Head of caudate nucleus (tissue), 42 donors: ENCODE measurements at regions not wholly inside any gene's neighbourhood (a gene's known extent, or its start where the extent isn't known, plus 50 kb on each side); places are given as distances from the start of the nearest gene placed in this dataset.

Experiments
- DNase-seq, 42 donors: peaks; one replicate each; pipeline versions ENCODE4 v3.0.0 to v3.0.0-alpha.2; 2020 to 2021; ENCODE audit warnings: mixed read lengths in 7 of 42
- intact Hi-C: fragments of 100-400 bp; cut with DNase I; formaldehyde crosslinking; loops from one replicate; pipeline ENCODE4 v1.15.0; 2022

DNA sequence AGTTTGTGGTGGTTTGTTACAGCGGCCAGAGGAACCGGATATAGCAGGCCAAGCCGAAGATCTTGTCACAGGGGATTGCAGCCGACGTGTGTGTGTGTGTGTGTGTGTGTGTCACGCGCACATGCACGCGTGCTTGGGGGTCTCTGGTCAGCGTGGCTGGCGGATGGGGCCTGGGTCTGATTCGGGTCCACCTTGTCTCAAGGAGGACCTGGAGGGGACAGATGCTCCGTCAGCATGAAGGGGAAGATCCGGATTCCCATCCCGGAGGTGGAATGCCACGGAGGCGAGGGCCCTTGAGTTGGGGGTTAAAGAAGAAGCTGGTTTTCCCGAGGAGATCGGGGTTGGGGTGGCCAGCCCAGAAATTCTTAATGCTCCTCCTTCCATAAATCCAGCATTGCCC is 1237.8 kb downstream of the BRD1 start:
- intact Hi-C loops = no loop called here
- DNase-seq = peak in 1 of 42 donors; percentile 27

DNA sequence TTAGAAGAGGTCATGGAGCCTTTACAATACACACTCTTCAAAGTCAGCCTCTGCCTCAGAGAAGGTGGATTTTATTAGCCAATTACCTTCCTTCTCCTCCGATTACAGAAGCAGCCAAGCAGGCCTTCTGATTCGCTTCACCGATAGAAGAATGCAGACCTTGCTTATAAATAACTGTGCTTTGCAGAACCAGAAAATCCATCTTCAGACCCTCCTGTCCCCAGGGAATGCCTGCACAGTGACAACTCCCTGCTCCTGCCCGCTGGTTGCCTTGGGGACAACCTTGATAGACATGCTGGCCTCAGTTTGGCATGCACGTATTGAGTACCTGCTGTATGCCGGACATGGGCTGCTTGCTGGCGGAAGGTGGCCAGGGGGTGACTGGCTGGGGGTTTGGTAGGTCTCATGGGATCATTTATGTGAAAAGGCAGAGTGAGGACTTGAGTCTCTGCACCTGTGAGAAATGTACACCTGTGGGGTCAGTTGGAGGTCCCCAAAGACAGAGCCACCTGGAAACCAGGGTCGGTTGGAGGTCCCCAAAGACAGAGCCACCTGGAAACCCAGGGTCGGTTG is 1238.7 kb downstream of the BRD1 start:
- intact Hi-C loops = no loop called here
- no peak for DNase-seq

DNA sequence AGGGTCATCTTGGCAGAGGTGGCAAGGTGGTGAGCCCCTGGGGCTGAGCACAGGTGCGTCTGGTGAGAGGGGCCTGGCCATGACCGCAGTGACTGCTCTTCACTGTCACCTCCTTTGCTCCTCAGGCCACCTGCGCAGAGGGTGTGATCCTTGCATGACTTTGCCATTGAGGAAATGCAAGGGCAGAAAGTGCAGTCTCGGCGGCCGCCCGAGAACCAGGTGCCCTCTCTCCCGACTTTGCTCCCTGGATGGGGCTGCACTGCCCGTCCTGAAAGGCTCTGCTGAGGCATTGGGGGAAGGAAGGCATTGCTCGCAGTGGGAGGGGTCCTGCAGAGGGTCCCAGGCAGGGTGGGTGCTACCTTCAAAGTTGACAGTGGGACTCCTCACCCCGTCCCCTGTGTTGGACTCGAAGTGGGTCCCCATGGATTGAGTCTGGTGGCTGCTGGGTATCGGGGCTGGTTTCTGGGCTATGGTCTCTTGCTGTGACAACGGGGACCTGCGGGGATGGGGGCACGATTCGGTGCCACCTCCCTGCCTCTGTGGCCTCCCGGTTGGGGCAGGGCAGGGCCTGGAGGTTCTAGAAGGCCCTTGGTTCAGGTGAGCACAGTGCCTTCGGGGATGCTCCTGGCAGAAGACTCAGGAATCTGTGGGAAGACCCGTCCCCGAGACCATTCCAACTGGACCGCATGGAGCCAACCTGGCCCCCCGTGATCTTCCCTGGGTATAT is 1239.4 kb downstream of the BRD1 start:
- no peak for DNase-seq
- intact Hi-C loops = no loop called here

DNA sequence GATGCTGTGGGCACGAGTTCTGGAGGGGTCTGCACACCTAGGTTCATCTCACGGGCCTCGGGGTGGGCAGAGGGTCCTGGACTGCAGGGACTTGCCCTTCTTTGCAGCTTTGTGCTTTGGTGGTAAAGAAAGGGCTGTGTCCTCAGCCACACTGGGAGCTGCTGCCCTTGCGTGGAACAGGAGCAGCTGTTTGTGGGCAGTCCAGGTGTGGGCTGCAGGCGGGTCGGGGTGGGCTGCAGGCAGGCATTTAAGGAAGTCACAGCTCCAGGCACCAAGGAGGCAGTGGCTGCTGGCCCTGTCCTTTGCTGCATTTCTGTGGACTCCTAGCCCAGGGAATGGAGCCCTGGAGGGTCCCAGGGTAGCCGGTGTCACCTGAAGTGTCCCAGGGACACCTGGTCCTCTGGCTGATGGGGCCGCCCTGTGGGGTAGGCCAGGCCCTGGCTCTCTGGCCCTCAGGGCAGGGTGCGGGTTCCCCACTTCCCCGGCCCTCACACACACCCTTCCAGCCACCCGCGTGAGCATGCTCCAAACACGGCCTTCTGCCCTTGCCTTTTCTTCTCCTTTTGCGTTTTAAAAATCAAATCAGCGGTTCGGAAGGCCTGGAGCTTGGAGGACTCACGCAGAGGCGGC is 1240.3 kb downstream of the BRD1 start:
- intact Hi-C loops = no loop called here
- no peak for DNase-seq

DNA sequence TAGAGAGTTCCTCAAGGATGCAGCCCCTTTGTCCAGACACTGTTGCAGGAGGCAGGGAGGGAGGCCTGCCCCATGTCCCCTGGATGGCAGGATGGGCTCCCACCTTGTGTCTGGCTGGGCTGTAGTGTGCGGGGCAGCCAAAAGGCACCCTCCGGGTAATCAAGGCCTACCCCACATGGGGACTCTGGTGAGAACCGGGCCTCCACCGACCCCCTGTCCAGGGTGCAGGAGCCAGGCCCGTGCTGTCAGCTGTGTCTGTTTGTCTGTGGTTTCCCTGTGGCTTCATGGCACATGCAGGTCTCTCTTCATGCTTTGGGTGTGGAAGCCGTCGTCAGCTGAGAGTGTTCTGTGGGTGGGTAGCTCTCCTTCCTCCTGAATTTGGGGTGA is 1240.9 kb downstream of the BRD1 start:
- no peak for DNase-seq
- intact Hi-C loops = no loop called here

DNA sequence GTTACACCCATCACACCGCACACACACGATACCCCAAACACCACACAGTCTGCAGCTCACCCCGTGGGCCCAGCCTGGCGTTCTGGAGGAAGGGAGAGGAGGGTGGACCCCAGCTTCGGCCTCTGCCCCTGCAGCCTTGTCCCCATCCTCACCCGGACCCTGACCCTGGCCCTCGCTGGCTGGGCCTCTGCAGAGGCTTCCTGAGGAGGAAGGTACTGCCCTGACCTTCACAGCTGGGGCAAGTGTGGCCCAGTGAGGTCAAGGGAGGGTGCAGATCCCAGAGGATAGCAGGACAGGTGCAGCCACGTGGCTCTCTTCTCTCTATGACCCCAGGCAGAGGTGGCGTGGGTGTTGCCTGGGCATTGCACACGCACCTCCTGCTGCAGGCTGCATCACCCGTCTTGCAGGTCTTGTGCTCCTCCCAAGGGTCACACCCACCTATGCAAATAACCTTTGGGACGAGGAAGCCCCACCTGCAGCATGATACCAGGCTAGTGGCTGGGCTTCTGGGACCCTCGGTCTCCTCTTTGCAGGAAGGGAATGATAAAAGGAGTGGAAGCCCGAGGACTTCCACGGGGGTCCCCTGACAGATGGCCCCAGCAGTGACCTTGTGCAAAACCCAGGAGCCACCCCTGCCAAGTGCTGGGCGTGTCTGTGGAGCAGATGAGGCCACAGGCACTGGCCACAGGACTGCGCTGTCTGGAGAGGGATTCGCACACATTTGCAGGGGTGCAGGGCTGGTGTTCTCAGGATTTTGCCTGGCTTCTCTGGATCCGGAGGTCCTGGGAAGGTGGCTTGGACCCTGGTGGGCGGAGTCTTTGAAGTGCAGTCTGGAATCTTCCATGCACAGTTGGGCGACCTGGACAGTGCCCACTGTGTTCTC is 1241.5 kb downstream of the BRD1 start:
- intact Hi-C loops = no loop called here
- DNase-seq = no peak

DNA sequence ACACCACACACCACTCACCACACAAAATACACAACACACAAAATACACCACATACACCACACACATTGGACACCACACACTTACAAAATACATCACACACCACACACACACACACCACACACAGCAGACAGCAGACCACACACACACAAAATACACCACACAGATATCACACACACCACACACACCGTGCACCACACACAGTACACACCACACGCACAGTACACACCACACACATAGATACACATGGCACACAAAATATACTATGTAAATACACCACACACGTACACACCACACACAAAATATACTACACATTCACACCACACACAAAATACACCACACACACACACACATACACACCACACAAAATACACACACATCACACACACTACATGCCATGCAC is 1243.5 kb downstream of the BRD1 start:
- no peak for DNase-seq
- intact Hi-C loops = no loop called here

DNA sequence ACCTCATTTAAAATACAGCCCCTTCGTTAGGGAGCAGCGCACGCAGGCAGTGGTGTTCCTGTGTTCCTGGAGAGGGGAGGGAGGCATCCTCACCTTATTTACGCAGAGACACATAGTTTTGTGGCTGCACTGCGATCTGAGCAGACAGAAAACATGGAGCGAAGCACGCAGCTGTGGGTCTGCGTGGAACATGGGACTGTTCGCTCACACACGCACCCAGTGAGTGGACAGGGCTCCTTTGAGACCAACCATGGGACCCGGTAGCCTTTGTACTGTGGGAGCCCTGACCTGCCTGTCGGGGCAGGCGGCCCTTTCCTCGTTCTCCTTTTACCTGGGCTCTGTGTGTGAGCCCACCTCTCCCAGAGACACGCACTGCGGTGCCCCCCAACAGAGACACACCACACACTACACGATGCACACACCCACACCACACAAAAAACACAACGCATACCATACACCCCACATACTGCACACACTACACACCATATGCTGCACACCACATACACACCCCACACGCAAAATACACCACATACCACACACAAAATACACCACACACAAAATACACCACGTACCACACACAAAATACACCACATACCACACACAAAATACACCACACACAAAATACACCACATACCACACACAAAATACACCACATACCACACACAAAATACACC is 1245.7 kb downstream of the BRD1 start:
- DNase-seq = no peak
- intact Hi-C loops = no loop called here

DNA sequence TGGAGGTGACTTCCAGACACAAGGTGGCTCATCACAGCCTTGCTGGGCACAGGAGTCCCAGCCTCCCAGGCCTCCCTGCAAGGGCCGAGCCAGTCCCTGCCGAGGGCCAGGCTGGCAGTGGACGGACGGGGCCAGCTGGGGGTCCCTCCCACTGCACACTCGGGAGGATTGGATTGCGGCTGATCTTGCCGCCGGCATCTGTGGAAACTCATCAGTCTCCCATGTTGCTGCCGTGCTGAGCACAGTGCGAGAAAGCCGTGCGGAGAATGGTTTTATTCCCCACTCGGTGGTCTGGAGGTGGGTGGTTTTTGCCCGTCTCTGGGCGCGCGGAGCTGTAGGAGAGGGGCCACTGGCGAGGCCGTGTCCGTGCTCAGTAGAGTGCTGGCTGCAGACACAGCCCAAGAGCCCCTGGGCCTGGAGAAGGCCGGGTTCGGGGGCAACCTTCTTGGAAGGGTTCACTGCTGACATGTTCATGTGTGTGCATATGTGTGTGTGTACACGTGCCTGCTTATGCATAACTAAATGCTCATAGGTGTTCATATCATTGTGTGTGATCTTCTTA is 1246.4 kb downstream of the BRD1 start:
- DNase-seq = no peak
- intact Hi-C loops = no loop called here

DNA sequence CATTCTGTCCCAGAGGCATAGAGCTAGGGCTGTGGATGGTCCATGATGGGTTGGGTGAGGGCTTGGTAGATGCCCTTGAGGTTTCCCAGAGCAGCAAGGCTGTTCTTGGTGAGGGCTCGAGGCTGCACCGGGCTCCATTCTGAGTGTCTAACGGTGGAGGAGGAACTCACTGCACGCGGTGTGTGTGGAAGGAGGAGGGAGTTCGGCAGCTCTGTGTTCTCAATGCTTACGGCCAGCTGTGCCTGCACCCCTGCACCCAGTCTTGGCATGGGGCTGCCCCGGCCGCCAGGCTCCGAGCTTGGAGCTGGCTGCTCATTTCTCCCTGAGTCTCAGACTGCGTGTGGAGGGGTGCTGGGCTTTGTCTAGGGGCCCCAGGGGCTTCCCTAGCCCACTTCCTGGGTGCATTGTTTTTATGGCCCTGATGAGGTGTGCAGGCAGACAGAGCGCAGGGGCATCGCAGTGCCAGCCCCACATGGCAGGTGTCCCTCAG is 1247.1 kb downstream of the BRD1 start:
- DNase-seq = no peak
- intact Hi-C loops = no loop called here

DNA sequence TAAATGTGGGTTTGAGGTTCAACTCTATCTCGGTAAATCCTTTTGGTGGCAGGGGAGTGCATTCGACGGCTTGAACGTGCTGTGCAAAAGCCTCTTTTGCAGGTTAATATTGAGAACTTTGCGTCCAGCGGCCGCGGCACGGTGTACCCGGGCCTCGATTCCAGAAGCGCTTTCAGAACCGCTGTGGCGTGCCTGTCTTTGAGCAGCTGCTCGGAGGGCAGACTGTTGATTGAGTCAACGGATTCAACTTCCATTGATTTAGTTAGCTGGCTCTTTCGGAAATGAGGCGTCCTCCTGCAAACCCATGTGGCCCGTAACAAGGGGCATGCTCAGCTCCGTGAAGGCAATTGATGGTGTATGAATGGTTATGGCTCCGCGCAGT is 1247.8 kb downstream of the BRD1 start:
- intact Hi-C loops = loop anchor here (5.0 to 10.0 kb wide), 4 partner anchors 122 to 1055 kb away; no protein-coding TSS in a partner anchor
- DNase-seq = peak in 5 of 42 donors; percentile 24 to 59 (median 46)

DNA sequence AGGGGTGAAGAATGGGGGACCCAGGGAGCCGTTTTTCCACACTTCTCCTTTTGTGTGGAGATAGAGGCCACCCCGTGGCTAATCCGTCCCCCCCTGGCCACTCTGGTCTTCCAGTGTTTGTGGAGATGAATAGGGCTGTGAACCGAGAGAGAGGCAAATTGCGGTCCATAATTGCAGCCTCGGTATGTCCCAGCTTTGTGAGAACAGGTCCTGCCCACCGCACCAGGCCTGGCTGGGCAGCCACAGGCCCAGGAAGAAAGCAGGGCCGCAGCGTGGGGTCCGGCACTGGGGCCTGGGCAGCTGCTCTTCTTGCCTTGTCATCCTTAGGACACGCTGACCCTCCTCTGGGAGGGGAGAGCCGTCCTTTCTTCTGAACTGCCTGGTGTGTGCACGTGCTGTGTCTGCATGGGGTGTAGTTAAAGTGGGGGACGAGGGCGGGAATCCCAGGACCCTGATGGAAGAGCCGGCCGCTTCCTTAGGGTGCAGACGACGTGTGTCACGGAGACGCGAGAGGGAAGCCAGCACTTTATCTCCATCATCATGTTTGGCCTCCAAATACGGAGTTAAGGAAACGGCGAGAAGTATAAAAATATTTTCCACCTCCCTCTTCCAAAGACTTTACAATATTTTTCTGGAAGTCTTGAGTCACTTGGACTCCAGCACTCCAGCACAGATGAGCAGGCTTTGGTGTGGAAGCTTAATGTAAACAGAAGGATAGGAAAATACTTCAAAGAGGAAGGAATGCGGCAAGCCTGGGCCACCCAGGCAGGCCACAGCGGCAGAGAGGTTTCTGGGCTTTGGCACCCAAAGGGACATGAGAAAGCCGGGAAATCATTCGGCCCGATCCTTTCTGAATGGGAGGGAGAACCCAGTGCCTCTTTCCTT is 1248.4 kb downstream of the BRD1 start:
- peak in 1 of 42 donors; percentile 10 for DNase-seq
- intact Hi-C loops = loop anchor here (5.0 to 10.0 kb wide), 4 partner anchors 123 to 1056 kb away; no protein-coding TSS in a partner anchor

DNA sequence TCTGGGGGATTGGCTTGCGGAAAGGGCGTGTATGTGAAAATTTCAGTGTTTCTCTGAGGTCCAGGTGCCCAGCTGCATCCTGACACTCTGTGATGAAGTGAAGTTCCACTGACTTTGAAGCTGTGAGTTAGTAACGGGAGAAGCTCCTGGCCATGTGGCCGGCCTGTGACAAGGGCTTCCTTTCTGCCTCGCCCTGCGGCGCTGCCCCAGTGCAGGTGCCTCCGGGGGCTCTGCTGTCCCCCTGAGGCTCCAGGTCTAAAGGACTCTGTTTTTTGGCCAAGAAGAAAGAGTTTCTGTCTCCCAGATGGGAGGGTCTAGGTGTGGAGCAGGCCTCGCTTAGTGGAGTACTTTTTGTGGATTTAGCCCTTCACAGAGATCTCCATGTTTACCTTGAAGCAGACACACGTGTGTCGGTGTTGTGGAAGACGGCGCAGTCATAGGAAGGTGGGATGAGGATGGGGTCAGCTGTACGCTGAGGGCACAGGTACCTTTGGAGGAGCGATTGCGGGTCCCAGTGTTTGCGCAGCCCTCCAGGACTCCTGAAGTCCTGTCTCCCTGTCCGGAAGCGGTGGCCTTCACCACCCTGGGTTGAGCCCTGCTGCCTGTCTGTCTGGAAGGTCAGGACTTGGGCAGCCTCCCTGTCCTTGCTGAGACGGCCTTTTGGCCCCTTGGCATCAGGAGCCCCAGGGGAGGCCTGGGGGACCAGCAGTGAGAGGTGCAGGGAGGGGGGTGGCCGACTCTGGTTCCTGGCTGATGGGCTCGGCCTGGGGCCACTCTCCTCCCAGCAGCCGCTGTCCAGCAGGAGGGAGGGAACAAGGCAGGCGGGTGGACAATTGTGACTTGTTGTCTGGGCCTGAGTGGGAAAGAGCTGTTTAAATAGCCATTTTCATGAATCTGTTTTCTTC is 1249.3 kb downstream of the BRD1 start:
- DNase-seq = peak in 40 of 42 donors; percentile 43 to 88 (median 72)
- intact Hi-C loops = loop anchor here (5.0 to 10.0 kb wide), 4 partner anchors 124 to 1056 kb away; no protein-coding TSS in a partner anchor

DNA sequence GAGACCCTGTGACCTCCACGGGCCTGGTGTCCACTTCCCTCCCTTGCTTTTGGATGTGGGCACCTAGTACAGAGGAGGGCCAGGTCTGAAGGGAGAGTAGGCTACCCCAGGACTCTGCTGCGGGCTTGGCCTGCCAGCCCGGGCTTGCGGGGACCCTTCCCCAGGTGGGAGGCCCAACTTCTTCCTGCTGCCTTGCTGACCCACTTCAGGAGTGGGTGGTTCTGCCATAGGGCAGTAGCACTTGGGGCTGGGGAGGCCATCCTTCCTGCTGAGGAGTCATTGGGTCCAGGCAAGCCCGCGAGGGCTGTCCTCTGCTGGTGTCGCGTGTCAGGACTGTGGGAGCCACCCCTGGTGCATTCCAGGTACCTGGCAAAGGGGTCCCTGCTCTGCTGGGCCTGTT is 1250.0 kb downstream of the BRD1 start:
- DNase-seq = no peak
- intact Hi-C loops = loop anchor here (5.0 to 10.0 kb wide), 4 partner anchors 125 to 1057 kb away; no protein-coding TSS in a partner anchor

DNA sequence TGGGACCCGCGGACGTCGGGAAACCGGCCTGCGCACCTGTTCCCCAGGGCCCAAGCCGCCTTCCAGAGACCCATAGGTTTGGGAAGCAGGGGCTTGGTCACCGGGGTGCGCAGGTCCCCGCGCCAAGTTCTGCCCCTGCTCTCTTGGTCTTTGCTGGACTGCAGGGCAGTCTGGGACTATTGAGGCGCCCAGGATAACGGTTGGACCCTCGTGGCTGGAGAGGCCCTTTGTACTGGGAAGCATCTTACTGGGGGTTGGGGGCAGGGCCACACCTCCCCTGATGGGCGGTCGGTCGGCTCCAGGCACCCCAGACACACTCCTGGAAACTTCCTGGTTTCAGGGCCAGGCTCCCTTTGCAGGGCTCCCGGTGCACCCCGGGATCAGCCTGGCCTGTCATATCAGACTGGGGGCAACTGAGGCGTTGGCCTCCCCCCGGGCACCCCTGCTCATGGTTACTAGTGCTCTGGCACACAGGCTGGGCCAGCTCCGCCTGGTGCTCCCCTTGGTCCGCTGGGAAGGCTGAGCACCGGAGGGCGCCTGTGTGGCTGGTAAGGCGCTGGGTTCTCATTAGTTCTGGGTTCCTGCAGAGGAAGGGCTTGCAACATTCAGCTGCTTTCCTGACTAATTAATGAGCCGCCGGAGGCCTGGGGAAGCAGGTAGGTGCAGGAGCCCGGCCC is 1250.5 kb downstream of the BRD1 start:
- DNase-seq = peak in 18 of 42 donors; percentile 25 to 75 (median 53)
- intact Hi-C loops = loop anchor here (5.0 to 10.0 kb wide), 4 partner anchors 125 to 1058 kb away; no protein-coding TSS in a partner anchor
